ENCODE measurements at regions not wholly inside any gene's neighbourhood (a gene's known extent, or its start where the extent isn't known, plus 50 kb on each side); places are given as distances from the start of the nearest gene placed in this dataset.

- no peak for DNase-seq
These were observed 557.7 kb upstream of the SLIT2 start for GRCh38 chr4:19693936-19694570.

GRCh38 chr4:19689511-19689910 is 562.2 kb upstream of the SLIT2 start:
- no peak for DNase-seq

GRCh38 chr4:19686456-19686855 is 565.2 kb upstream of the SLIT2 start:
- DNase-seq, result no peak

GRCh38 chr4:19684084-19684483 is 567.6 kb upstream of the SLIT2 start:
- DNase-seq, result no peak

- DNase-seq, result no peak
These were observed 568.3 kb upstream of the SLIT2 start for GRCh38 chr4:19683426-19683825.

GRCh38 chr4:19677211-19677610 is 574.5 kb upstream of the SLIT2 start:
- DNase-seq, result no peak

GRCh38 chr4:19675172-19675811 is 576.4 kb upstream of the SLIT2 start:
- DNase-seq, result no peak

- no peak for DNase-seq
These were observed 592.6 kb upstream of the SLIT2 start for GRCh38 chr4:19659101-19659500.

GRCh38 chr4:19657856-19658255 is 593.8 kb upstream of the SLIT2 start:
- no peak for DNase-seq

- DNase-seq, result no peak
These were observed 596.0 kb upstream of the SLIT2 start for GRCh38 chr4:19655666-19656065.

- DNase-seq, result no peak
These were observed 600.5 kb upstream of the SLIT2 start for GRCh38 chr4:19650903-19651864.

GRCh38 chr4:19645589-19645988 is 606.1 kb upstream of the SLIT2 start:
- no peak for DNase-seq

GRCh38 chr4:19636451-19636850 is 615.3 kb upstream of the SLIT2 start:
- no peak for DNase-seq

- no peak for DNase-seq
These were observed 619.9 kb upstream of the SLIT2 start for GRCh38 chr4:19631814-19632213.

- no peak for DNase-seq
These were observed 627.8 kb upstream of the SLIT2 start for GRCh38 chr4:19623866-19624265.

GRCh38 chr4:19615086-19615689 is 636.5 kb upstream of the SLIT2 start:
- DNase-seq, result no peak

- DNase-seq, result no peak
These were observed 637.5 kb upstream of the SLIT2 start for GRCh38 chr4:19614171-19614570.

GRCh38 chr4:19596342-19596741 is 655.4 kb upstream of the SLIT2 start:
- no peak for DNase-seq

- DNase-seq, result no peak
These were observed 659.3 kb upstream of the SLIT2 start for GRCh38 chr4:19592391-19592790.

GRCh38 chr4:19583827-19584569 is 667.7 kb upstream of the SLIT2 start:
- no peak for DNase-seq

- no peak for DNase-seq
These were observed 671.6 kb upstream of the SLIT2 start for GRCh38 chr4:19580095-19580494.

GRCh38 chr4:19579608-19580007 is 672.1 kb upstream of the SLIT2 start:
- no peak for DNase-seq

GRCh38 chr4:19577097-19577496 is 674.6 kb upstream of the SLIT2 start:
- no peak for DNase-seq

All from activated gamma-delta T cell treated with Interleukin-2 at 50 U/mL for 16 hours (primary cell).